SU-DHL-6 (cell line): ENCODE measurements at regions not wholly inside any gene's neighbourhood (a gene's known extent, or its start where the extent isn't known, plus 50 kb on each side); places are given as distances from the start of the nearest gene placed in this dataset.

Experiments used
- EZH2phosphoT487 ChIP-seq: fragments of 200-600 bp; sonication (generic), shearing (Covaris generic); conservative IDR thresholded peaks from 2 replicates; pipeline ENCODE4 v1.6.1; 2018; ENCODE audit warnings: mild to moderate bottlenecking, antibody characterized with exemption, low read length, moderate library complexity, mixed read lengths
- TF ChIP-seq, protein P1 (sequence below): fragments of 200-600 bp; sonication (generic); IDR thresholded peaks from one replicate; pipeline ENCODE4 v1.5.1; 2017; ENCODE audit warnings: antibody characterized with exemption, mild to moderate bottlenecking, low read length, moderate library complexity; ENCODE audit not compliant: insufficient read depth, poor library complexity, severe bottlenecking

DNA sequence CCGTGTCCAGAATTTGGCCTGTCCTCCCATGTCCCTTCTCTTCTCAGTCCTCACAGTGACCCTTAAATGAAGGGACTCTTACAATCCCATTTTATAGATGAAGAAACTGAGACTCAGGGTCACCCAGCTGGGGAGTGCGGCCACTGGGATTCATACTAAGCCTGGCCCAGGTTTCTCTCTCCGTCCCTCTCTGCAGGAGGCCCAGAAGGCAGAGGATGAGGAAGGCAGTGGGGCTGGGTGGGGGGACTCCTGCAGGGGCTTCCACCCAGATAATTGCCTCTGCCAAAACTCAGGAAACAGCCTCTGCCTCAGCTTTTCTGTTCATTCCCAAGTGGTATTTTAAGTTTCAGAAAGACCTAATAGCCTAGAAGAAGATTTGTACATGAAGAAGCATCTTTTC lies 299.8 kb downstream of the MATN1 start:
- TF ChIP-seq, protein P1, sequence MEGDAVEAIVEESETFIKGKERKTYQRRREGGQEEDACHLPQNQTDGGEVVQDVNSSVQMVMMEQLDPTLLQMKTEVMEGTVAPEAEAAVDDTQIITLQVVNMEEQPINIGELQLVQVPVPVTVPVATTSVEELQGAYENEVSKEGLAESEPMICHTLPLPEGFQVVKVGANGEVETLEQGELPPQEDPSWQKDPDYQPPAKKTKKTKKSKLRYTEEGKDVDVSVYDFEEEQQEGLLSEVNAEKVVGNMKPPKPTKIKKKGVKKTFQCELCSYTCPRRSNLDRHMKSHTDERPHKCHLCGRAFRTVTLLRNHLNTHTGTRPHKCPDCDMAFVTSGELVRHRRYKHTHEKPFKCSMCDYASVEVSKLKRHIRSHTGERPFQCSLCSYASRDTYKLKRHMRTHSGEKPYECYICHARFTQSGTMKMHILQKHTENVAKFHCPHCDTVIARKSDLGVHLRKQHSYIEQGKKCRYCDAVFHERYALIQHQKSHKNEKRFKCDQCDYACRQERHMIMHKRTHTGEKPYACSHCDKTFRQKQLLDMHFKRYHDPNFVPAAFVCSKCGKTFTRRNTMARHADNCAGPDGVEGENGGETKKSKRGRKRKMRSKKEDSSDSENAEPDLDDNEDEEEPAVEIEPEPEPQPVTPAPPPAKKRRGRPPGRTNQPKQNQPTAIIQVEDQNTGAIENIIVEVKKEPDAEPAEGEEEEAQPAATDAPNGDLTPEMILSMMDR = no peak
- no peak for TF ChIP-seq EZH2phosphoT487
